ENCODE measurements at regions not wholly inside any gene's neighbourhood (a gene's known extent, or its start where the extent isn't known, plus 50 kb on each side); places are given as distances from the start of the nearest gene placed in this dataset.

DNA sequence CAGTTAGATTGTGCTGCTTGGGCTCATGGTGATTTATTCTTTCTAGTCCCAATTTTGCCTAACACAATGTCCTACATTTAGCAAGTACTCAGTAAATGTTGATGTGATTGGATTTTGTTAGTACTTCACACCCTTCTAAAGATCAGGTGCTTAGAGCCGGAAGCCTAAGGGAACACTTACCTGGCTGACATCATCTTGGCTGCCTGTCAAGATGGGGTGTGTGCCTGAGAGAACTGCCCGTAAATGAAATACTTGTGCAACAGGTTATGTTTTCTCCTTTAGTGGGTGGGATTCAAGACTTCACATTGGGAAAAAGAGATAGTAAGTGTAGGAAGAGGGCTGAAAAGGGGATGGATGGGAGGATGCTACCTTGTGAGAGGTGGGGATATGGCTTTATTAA is 75.5 kb upstream of the MACF1 start:
- TF ChIP-seq POLR2A (IDR thresholded peaks at IDR 0.05), result no peak
- TF ChIP-seq CTCF (IDR thresholded peaks at IDR 0.05), result no peak

Data from right lobe of liver (tissue), 4 donors.